Spleen (tissue), 11 donors: ENCODE measurements at regions not wholly inside any gene's neighbourhood (a gene's known extent, or its start where the extent isn't known, plus 50 kb on each side); places are given as distances from the start of the nearest gene placed in this dataset.
"Not testable (repeated sequence)": the region's sequence is repeated elsewhere in the genome, so short reads cannot be mapped to it uniquely, and the experiment has no call there.

Source experiments
- DNase-seq: peaks from one replicate; pipeline ENCODE4 v3.0.0-alpha.2; 2020
- H3K27ac ChIP-seq, 8 donors: fragments of 200-600 bp; sonication (generic) in 7 of 8; 1 replicate in 4 of 8; 2 replicates in 4 of 8; pipeline versions ENCODE4 v1.5.0 to v1.8.0; 2016 to 2021; ENCODE audit warnings: inconsistent platforms in 4 of 8, mild to moderate bottlenecking in 4 of 8, moderate library complexity in 1 of 8
- H3K27me3 ChIP-seq, 7 donors: fragments of 200-600 bp; sonication (generic) in 6 of 7; replicated peaks in 1 of 7; 1 replicate in 4 of 7; 2 replicates in 3 of 7; pipeline versions ENCODE4 v1.5.0 to v1.8.0; 2016 to 2021; ENCODE audit warnings: inconsistent platforms in 3 of 7, mild to moderate bottlenecking in 1 of 7
- H3K36me3 ChIP-seq, 6 donors: fragments of 200-600 bp; sonication (generic) in 5 of 6; 1 replicate in 4 of 6; 2 replicates in 2 of 6; pipeline versions ENCODE4 v1.5.0 to v1.8.0; 2016 to 2021; ENCODE audit warnings: inconsistent platforms in 2 of 6
- H3K4me1 ChIP-seq, 6 donors: fragments of 200-600 bp; sonication (generic) in 5 of 6; 1 replicate in 3 of 6; 2 replicates in 3 of 6; pipeline versions ENCODE4 v1.5.0 to v1.8.0; 2016 to 2021; ENCODE audit warnings: inconsistent platforms in 3 of 6
- H3K4me3 ChIP-seq, 8 donors: fragments of 200-600 bp; sonication (generic) in 7 of 8; 1 replicate in 4 of 8; 2 replicates in 4 of 8; pipeline versions ENCODE4 v1.5.0 to v1.8.0; 2016 to 2021; ENCODE audit warnings: inconsistent platforms in 4 of 8, mild to moderate bottlenecking in 4 of 8, moderate library complexity in 2 of 8
- H3K9me3 ChIP-seq, 8 donors: fragments of 200-600 bp; sonication (generic) in 7 of 8; 1 replicate in 4 of 8; 2 replicates in 4 of 8; pipeline versions ENCODE4 v1.5.0 to v1.8.0; 2016 to 2021; ENCODE audit warnings: inconsistent platforms in 4 of 8
- CTCF ChIP-seq, 11 experiments: fragments of 200-600 bp in 7 of 11; fragments of 450-650 bp in 4 of 11; sonication (generic) in 4 of 11; IDR thresholded peaks in 8 of 11; conservative IDR thresholded peaks in 3 of 11; 1 replicate in 7 of 11; 2 replicates in 4 of 11; pipeline versions ENCODE4 v1.4.0 to v1.8.0; 2016 to 2021; ENCODE audit warnings: antibody characterized with exemption in 11 of 11, inconsistent platforms in 4 of 11, mild to moderate bottlenecking in 1 of 11
- POLR2A ChIP-seq, 3 donors: fragments of 450-650 bp; IDR thresholded peaks; one replicate each; pipeline ENCODE4 v1.5.1; 2017; ENCODE audit warnings: antibody characterized with exemption in 3 of 3, mild to moderate bottlenecking in 1 of 3
- POLR2AphosphoS5 ChIP-seq, 3 donors: sonication (generic); formaldehyde crosslinking; IDR thresholded peaks; one replicate each; pipeline ENCODE4 v1.5.1; 2017; ENCODE audit warnings: antibody characterized with exemption in 3 of 3
- WGBS, 5 donors: extraction: QIAGEN DNeasy Blood & Tissue Kit in 3 of 5; methylation state at CpG; one replicate each; pipeline versions ENCODE4 v1.1.5 to v1.1.7; 2013 to 2018; 5-methylcytosine and 5-hydroxymethylcytosine counted together
- intact Hi-C: fragments of 100-400 bp; cut with DNase I; formaldehyde crosslinking; loops from one replicate; pipeline ENCODE4 v1.15.0; 2023; ENCODE audit warnings: low total_unique reads
- donor health status: healthy with polysubstance abuse.
- donor health status: DM: no; HTN: no; CAD: no; lungs with moderate emphysema.
- donor health status: DM: no; HTN: no; CAD: no.
- donor health status: Bipolar disorder and iron deficiency.
- donor health status: healthy.
- donor health status: DM: no; HTN: no; CAD: no.
- donor health status: DM: yes; HTN: yes; CAD: no.

DNA sequence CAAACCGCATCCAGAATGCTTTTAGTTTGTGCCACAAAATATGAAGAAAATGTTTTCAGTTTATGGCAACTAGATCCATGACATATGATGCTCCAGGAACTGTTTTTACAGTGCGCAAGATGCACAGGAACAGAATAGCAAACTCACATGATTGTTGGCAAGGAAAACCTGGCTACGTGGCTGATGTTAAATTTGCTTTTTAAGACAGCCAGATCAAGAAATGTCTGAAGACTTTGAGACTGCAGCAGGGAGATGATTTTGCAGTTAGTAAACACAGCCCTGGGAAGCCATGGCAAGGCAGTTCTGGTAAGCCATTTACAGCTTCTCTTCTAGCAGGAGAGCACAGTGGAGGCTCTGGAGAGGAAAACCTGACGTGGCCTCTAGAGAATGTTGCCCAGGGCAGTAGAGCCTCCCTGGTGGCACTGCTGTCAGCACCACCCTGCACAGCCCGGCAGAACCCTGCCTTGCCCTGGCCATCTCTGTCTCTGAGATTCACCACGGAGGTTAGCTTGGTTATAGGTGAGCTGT, 69.8 kb upstream of the TNRC6B start:
- Histone ChIP-seq H3K4me1 (peaks cover 18 to 91% (median 53%) of the 10 kb centered on the region in 6 donors), H3K27ac (peak overlapping the region in 7 of 8 donors; percentile 24 to 72 (median 51)), H3K36me3 (no peaks in the 10 kb centered on the region), H3K4me3 (peak overlapping the region in 6 of 8 donors; percentile 0 to 47 (median 19)), H3K27me3 (no peaks in the 10 kb centered on the region), H3K9me3 (no peaks in the 10 kb centered on the region)
- TF ChIP-seq CTCF (IDR thresholded peaks at IDR 0.05 in 8 of 11, conservative IDR thresholded peaks at IDR 0.05 in 3 of 11) (no peak), POLR2A (IDR thresholded peaks at IDR 0.05) (no peak), POLR2AphosphoS5 (IDR thresholded peaks at IDR 0.05) (no peak)
- 34 to 44% (median 35%) methylated on average over 6 of the region's 6 CpGs for WGBS, 5 donors
- intact Hi-C loops, result no loop called here
- DNase-seq, result no peak

DNA sequence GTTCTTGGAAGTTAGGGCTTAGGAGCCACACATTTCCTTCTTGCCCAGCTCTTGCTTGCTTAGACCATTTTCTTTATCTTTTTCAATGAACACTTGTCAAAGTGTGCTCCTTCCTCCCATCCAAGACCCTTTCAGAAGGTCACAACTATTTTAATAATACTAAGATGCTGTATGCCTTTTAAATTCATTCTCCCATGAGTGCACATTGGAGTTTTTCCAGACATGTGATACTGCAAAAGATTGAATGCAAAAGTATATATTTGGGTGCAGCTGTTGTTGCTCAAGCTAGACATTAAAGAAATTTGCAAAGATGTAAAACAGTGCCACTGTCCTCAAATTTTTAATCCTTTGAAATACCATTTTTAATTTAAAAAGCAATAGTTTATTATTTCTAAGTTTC, 69.3 kb upstream of the TNRC6B start:
- no peak for DNase-seq

DNA sequence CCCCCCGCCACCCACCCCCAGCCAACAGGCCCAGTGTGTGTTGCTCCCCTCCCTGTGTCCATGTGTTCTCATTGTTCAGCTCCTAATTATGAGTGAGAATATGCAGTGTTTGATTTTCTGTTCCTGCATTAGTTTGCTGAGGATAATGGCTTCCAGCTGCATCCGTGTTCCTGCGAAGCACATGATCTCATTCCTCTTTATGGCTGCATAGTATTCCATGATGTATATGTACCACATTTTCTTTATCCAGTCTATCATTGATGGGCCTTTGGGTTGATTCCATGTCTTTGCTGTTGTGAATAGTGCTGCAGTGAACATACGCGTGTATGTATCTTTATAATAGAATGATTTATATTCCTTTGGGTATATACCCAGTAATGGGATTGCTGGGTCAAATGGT, 68.8 kb upstream of the TNRC6B start:
- H3K4me3 ChIP-seq, DNase-seq, H3K9me3 ChIP-seq, H3K36me3 ChIP-seq, H3K27me3 ChIP-seq, H3K27ac ChIP-seq, intact Hi-C loops: not testable (repeated sequence)
- peaks cover 23 to 97% (median 57%) of the 10 kb centered on the region in 6 donors for H3K4me1 ChIP-seq
- WGBS, 5 donors, result 92 to 98% (median 97%) methylated on average over 5 of the region's 5 CpGs

More for the DNA sequence above, 69.3 kb upstream of the TNRC6B start:
- intact Hi-C loops, result no loop called here
- Histone ChIP-seq H3K9me3 (no peaks in the 10 kb centered on the region), H3K36me3 (no peaks in the 10 kb centered on the region), H3K27me3 (no peaks in the 10 kb centered on the region), H3K4me3 (no peak overlapping the region), H3K4me1 (peaks cover 19 to 92% (median 53%) of the 10 kb centered on the region in 6 donors), H3K27ac (peak overlapping the region in 6 of 8 donors; percentile 33 to 72 (median 52))
- TF ChIP-seq POLR2A (IDR thresholded peaks at IDR 0.05), result no peak
- TF ChIP-seq POLR2AphosphoS5 (IDR thresholded peaks at IDR 0.05), result no peak
- TF ChIP-seq CTCF (IDR thresholded peaks at IDR 0.05 in 8 of 11, conservative IDR thresholded peaks at IDR 0.05 in 3 of 11), result no peak

DNA sequence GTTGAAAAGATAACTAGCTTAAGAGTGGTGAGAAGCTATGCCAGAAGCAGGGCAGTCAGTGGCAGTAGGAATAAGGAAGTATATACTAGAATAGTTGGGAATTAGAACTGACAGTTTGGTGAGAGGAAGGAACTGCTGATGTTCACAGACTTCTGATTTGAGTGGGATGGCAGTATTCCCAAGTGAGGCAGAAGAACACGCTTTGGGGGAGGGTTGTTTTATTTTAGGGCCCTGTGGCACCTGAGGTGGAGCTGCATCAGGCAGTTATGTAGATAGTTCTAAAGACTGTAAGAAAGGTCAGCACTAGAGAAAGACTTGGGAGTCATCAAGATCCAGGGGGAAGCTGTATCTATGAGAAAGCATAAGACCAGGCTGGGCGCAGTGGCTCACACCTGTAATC, 66.3 kb upstream of the TNRC6B start:
- Histone ChIP-seq H3K4me3 (no peak overlapping the region), H3K27ac (no peak overlapping the region), H3K4me1 (peaks cover 27 to 99% (median 70%) of the 10 kb centered on the region in 6 donors), H3K27me3 (no peaks in the 10 kb centered on the region), H3K9me3 (no peaks in the 10 kb centered on the region), H3K36me3 (no peaks in the 10 kb centered on the region)
- DNase-seq, result no peak
- WGBS, 5 donors, result 62 to 84% (median 80%) methylated on average over 2 of the region's 2 CpGs
- intact Hi-C loops, result no loop called here
- TF ChIP-seq CTCF (IDR thresholded peaks at IDR 0.05 in 8 of 11, conservative IDR thresholded peaks at IDR 0.05 in 3 of 11) (no peak), POLR2A (IDR thresholded peaks at IDR 0.05) (no peak), POLR2AphosphoS5 (IDR thresholded peaks at IDR 0.05) (no peak)

GRCh38 chr22:40112595-40112994, 65.1 kb upstream of the TNRC6B start:
- no peaks in the 10 kb centered on the region for H3K9me3 ChIP-seq
- 77 to 85% (median 82%) methylated on average over 3 of the region's 3 CpGs for WGBS, 5 donors
- intact Hi-C loops, result no loop called here
- no peaks in the 10 kb centered on the region for H3K27me3 ChIP-seq
- no peak for DNase-seq
- H3K4me1 ChIP-seq, result peaks cover 22 to 98% (median 65%) of the 10 kb centered on the region in 6 donors
- no peak for TF ChIP-seq POLR2A (IDR thresholded peaks at IDR 0.05)
- no peak for TF ChIP-seq CTCF (IDR thresholded peaks at IDR 0.05 in 8 of 11, conservative IDR thresholded peaks at IDR 0.05 in 3 of 11)
- no peak for TF ChIP-seq POLR2AphosphoS5 (IDR thresholded peaks at IDR 0.05)
- H3K4me3 ChIP-seq, result no peak overlapping the region
- no peak overlapping the region for H3K27ac ChIP-seq
- H3K36me3 ChIP-seq, result no peaks in the 10 kb centered on the region
